ENCODE measurements at regions not wholly inside any gene's neighbourhood (a gene's known extent, or its start where the extent isn't known, plus 50 kb on each side); places are given as distances from the start of the nearest gene placed in this dataset.

DNA sequence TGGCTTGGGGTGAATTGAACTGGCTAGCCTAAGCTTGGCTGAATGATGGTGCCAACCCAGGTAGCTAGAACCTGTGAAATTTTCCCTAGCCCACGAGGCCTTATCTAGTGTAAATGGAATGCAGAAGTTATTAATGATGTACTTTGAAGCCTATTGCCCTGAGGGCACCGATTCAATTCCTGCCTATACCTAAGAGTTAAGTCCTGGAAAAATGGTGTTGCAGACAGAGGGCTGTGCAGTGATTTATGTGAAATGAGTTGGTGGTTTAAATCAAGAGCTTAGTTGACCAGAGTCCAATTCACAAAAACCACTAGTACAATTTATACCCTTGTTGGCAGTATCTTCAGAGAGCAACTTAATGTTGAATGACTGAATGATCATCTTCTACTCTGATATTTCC lies 373.8 kb upstream of the JAG1 start:
- H3K4me2 ChIP-seq (ENCODE audit: insufficient read depth in 1 of 2, low read depth in 2 of 2, low read length in 2 of 2) = no peak overlapping the region

More for the DNA sequence above, 373.8 kb upstream of the JAG1 start:
- FAIRE-seq (no peak), DNase-seq (ENCODE audit: low read depth in 1 of 2, low spot score in 2 of 2) (no peak)
- Histone ChIP-seq H3K9me3 (ENCODE audit: insufficient read depth in 2 of 2, low read depth in 1 of 2, low read length in 1 of 2) (no peaks in the 10 kb centered on the region), H3K4ac (replicated peaks; ENCODE audit: insufficient read length, low read depth, low read length) (no peak overlapping the region), H3K27me3 (replicated peaks in 1 of 4; ENCODE audit: control insufficient read depth in 3 of 4, extremely low read depth in 1 of 4, insufficient read depth in 3 of 4, low read length in 3 of 4) (no peaks in the 10 kb centered on the region), H4K91ac (replicated peaks; ENCODE audit: insufficient read length, low read length) (no peak overlapping the region), H4K5ac (ENCODE audit: insufficient read length, low read depth, low read length) (no peak overlapping the region), H3K79me2 (ENCODE audit: control insufficient read depth in 1 of 2, insufficient read depth in 2 of 2, low read length in 2 of 2) (no peaks in the 10 kb centered on the region), H2BK120ac (replicated peaks; ENCODE audit: low read depth, low read length) (no peak overlapping the region), H2BK20ac (ENCODE audit: low read length) (no peak overlapping the region), H3K56ac (replicated peaks; ENCODE audit: insufficient read length, low read depth, low read length) (no peak overlapping the region), H3K27ac (ENCODE audit: low read depth, low read length) (no peak overlapping the region), H3K18ac (ENCODE audit: extremely low read depth, low read length) (no peak overlapping the region), H2BK15ac (ENCODE audit: low read length) (no peak overlapping the region), H3K36me3 (ENCODE audit: control insufficient read depth in 2 of 4, insufficient read depth in 4 of 4, low read length in 3 of 4) (no peaks in the 10 kb centered on the region), H3K9ac (replicated peaks in 1 of 4; ENCODE audit: extremely low read depth in 1 of 4, low read depth in 3 of 4, low read length in 3 of 4) (no peak overlapping the region), H4K8ac (ENCODE audit: extremely low read depth, insufficient read depth, low read length) (no peak overlapping the region), H3K4me1 (replicated peaks in 1 of 4; ENCODE audit: control insufficient read depth in 3 of 4, insufficient read depth in 4 of 4, low read length in 3 of 4) (no peaks in the 10 kb centered on the region), H2AK5ac (ENCODE audit: low read depth, low read length) (no peak overlapping the region), H2AFZ (ENCODE audit: low read length) (no peak overlapping the region), H2BK12ac (ENCODE audit: low read depth, low read length) (no peak overlapping the region), H3K23me2 (ENCODE audit: low read depth, low read length) (no peaks in the 10 kb centered on the region), H4K20me1 (replicated peaks in 1 of 2; ENCODE audit: control insufficient read depth in 1 of 2, insufficient read depth in 2 of 2, low read length in 2 of 2) (no peaks in the 10 kb centered on the region), H2BK5ac (ENCODE audit: low read depth, low read length) (no peak overlapping the region), H3K79me1 (ENCODE audit: low read depth, low read length) (no peaks in the 10 kb centered on the region), H3K23ac (ENCODE audit: insufficient read length) (no peak overlapping the region), H3K14ac (ENCODE audit: insufficient read length) (no peak overlapping the region), H3K4me3 (ENCODE audit: extremely low read depth in 1 of 4, insufficient read depth in 2 of 4, low read depth in 3 of 4, low read length in 4 of 4) (no peak overlapping the region)
- POLR2A ChIA-PET (ENCODE audit: partially characterized antibody) = no interaction called here
- TF ChIP-seq, protein P1, sequence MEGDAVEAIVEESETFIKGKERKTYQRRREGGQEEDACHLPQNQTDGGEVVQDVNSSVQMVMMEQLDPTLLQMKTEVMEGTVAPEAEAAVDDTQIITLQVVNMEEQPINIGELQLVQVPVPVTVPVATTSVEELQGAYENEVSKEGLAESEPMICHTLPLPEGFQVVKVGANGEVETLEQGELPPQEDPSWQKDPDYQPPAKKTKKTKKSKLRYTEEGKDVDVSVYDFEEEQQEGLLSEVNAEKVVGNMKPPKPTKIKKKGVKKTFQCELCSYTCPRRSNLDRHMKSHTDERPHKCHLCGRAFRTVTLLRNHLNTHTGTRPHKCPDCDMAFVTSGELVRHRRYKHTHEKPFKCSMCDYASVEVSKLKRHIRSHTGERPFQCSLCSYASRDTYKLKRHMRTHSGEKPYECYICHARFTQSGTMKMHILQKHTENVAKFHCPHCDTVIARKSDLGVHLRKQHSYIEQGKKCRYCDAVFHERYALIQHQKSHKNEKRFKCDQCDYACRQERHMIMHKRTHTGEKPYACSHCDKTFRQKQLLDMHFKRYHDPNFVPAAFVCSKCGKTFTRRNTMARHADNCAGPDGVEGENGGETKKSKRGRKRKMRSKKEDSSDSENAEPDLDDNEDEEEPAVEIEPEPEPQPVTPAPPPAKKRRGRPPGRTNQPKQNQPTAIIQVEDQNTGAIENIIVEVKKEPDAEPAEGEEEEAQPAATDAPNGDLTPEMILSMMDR (IDR thresholded peaks at IDR 0.05; ENCODE audit: control extremely low read depth in 1 of 3, insufficient read depth in 1 of 3, low read depth in 1 of 3, low read length in 3 of 3) = no peak
- TF ChIP-seq BRCA1 (IDR thresholded peaks at IDR 0.05; ENCODE audit: low read depth, low read length) (no peak), FOSL1 (IDR thresholded peaks at IDR 0.05; ENCODE audit: insufficient read depth, low read depth, low read length) (no peak), PHF8 (conservative IDR thresholded peaks at IDR 0.05; ENCODE audit: low read depth, low read length) (no peak), POLR2AphosphoS5 (IDR thresholded peaks at IDR 0.05; ENCODE audit: low read depth, low read length) (no peak), GTF2F1 (IDR thresholded peaks at IDR 0.05; ENCODE audit: borderline replicate concordance, low read depth, low read length) (no peak), TBP (IDR thresholded peaks at IDR 0.05; ENCODE audit: low read depth, low read length) (no peak)
- TF ChIP-seq, protein P2, sequence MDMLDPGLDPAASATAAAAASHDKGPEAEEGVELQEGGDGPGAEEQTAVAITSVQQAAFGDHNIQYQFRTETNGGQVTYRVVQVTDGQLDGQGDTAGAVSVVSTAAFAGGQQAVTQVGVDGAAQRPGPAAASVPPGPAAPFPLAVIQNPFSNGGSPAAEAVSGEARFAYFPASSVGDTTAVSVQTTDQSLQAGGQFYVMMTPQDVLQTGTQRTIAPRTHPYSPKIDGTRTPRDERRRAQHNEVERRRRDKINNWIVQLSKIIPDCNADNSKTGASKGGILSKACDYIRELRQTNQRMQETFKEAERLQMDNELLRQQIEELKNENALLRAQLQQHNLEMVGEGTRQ (IDR thresholded peaks at IDR 0.05; ENCODE audit: low read length) = no peak
- CTCF ChIA-PET (ENCODE audit: partially characterized antibody) = interaction anchor here (1.4 kb wide), 1 partner anchor 15 kb away, joined by 4 read pairs; no protein-coding TSS in a partner anchor
- WGBS, 2 experiments (ENCODE audit: extremely low coverage in 1 of 2, insufficient coverage in 1 of 2, insufficient read length in 1 of 2, insufficient replicate concordance in 2 of 2, low coverage in 1 of 2, low lambda C conversion rate in 2 of 2, missing lambda C conversion rate in 1 of 2) = 83% methylated on average over 2 of the region's 2 CpGs; no CpG with 5 or more reads in 1 of the 2 experiments

Data from H1 (cell line).